ENCODE measurements at regions not wholly inside any gene's neighbourhood (a gene's known extent, or its start where the extent isn't known, plus 50 kb on each side); places are given as distances from the start of the nearest gene placed in this dataset.

GRCh38 chr3:117302428-117302827, 592.8 kb downstream of the TUSC7 start:
- Mint-ChIP-seq H3K9me3 (no peaks in the 10 kb centered on the region), H3K4me1 (ENCODE audit: unreplicated experiment) (peaks cover 3% of the 10 kb centered on the region), H3K27ac (no peak overlapping the region), H3K4me3 (no peak overlapping the region), H3K27me3 (no peaks in the 10 kb centered on the region), H3K36me3 (no peaks in the 10 kb centered on the region)
- TF ChIP-seq CTCF (conservative IDR thresholded peaks at IDR 0.05), result no peak
- DNase-seq (ENCODE audit: extremely low spot score, unreplicated experiment), result no peak

- DNase-seq (ENCODE audit: extremely low spot score, unreplicated experiment), result no peak
- H3K36me3 Mint-ChIP-seq, result no peaks in the 10 kb centered on the region
Measured at GRCh38 chr3:117303443-117303842, 593.9 kb downstream of the TUSC7 start.

GRCh38 chr3:117304681-117305080, 595.1 kb downstream of the TUSC7 start:
- Mint-ChIP-seq H3K9me3 (no peaks in the 10 kb centered on the region), H3K36me3 (no peaks in the 10 kb centered on the region), H3K27me3 (no peaks in the 10 kb centered on the region), H3K4me1 (ENCODE audit: unreplicated experiment) (peaks cover 4% of the 10 kb centered on the region), H3K27ac (no peak overlapping the region), H3K4me3 (no peak overlapping the region)
- no peak for DNase-seq (ENCODE audit: extremely low spot score, unreplicated experiment)
- no peak for TF ChIP-seq CTCF (conservative IDR thresholded peaks at IDR 0.05)

More at GRCh38 chr3:117303443-117303842, 593.9 kb downstream of the TUSC7 start:
- Mint-ChIP-seq H3K4me1 (ENCODE audit: unreplicated experiment) (peaks cover 8% of the 10 kb centered on the region), H3K27ac (no peak overlapping the region), H3K9me3 (no peaks in the 10 kb centered on the region), H3K27me3 (no peaks in the 10 kb centered on the region), H3K4me3 (no peak overlapping the region)
- no peak for TF ChIP-seq CTCF (conservative IDR thresholded peaks at IDR 0.05)

- TF ChIP-seq CTCF (conservative IDR thresholded peaks at IDR 0.05), result no peak
- no peaks in the 10 kb centered on the region for H3K9me3 Mint-ChIP-seq
- H3K4me1 Mint-ChIP-seq (ENCODE audit: unreplicated experiment), result peaks cover 4% of the 10 kb centered on the region
- no peak for DNase-seq (ENCODE audit: extremely low spot score, unreplicated experiment)
- H3K27ac Mint-ChIP-seq, result no peak overlapping the region
- H3K4me3 Mint-ChIP-seq, result no peak overlapping the region
- H3K36me3 Mint-ChIP-seq, result no peaks in the 10 kb centered on the region
- H3K27me3 Mint-ChIP-seq, result no peaks in the 10 kb centered on the region
Measured at GRCh38 chr3:117305681-117306080, 596.1 kb downstream of the TUSC7 start.

GRCh38 chr3:117306299-117306698, 596.7 kb downstream of the TUSC7 start:
- no peak overlapping the region for H3K27ac Mint-ChIP-seq
- DNase-seq (ENCODE audit: extremely low spot score, unreplicated experiment), result no peak
- H3K4me3 Mint-ChIP-seq, result no peak overlapping the region
- H3K4me1 Mint-ChIP-seq (ENCODE audit: unreplicated experiment), result peaks cover 4% of the 10 kb centered on the region
- TF ChIP-seq CTCF (conservative IDR thresholded peaks at IDR 0.05), result no peak
- H3K27me3 Mint-ChIP-seq, result no peaks in the 10 kb centered on the region
- H3K36me3 Mint-ChIP-seq, result no peaks in the 10 kb centered on the region
- no peaks in the 10 kb centered on the region for H3K9me3 Mint-ChIP-seq

- no peak for TF ChIP-seq CTCF (conservative IDR thresholded peaks at IDR 0.05)
Measured at GRCh38 chr3:117308353-117308752, 598.8 kb downstream of the TUSC7 start.

More at GRCh38 chr3:117308353-117308752, 598.8 kb downstream of the TUSC7 start:
- Mint-ChIP-seq H3K9me3 (no peaks in the 10 kb centered on the region), H3K4me1 (ENCODE audit: unreplicated experiment) (peaks cover 4% of the 10 kb centered on the region), H3K36me3 (no peaks in the 10 kb centered on the region), H3K27ac (no peak overlapping the region), H3K4me3 (no peak overlapping the region), H3K27me3 (no peaks in the 10 kb centered on the region)
- DNase-seq (ENCODE audit: extremely low spot score, unreplicated experiment), result no peak

Measured in type B pancreatic cell (in vitro differentiated cells).